ENCODE measurements at regions not wholly inside any gene's neighbourhood (a gene's known extent, or its start where the extent isn't known, plus 50 kb on each side); places are given as distances from the start of the nearest gene placed in this dataset.
"Not testable (repeated sequence)": the region's sequence is repeated elsewhere in the genome, so short reads cannot be mapped to it uniquely, and the experiment has no call there.

- in situ Hi-C loops (cut with HindIII; ENCODE audit: low sequenced_read_pairs): no loop called here
These were observed 907.0 kb downstream of the RAPGEF2 start for GRCh38 chr4:160009656-160010493.

- in situ Hi-C loops (cut with HindIII; ENCODE audit: low sequenced_read_pairs): no loop called here
These were observed 917.1 kb downstream of the RAPGEF2 start for GRCh38 chr4:160019936-160020335.

- in situ Hi-C loops (cut with HindIII; ENCODE audit: low sequenced_read_pairs): no loop called here
These were observed 917.9 kb downstream of the RAPGEF2 start for GRCh38 chr4:160020804-160021203.

DNA sequence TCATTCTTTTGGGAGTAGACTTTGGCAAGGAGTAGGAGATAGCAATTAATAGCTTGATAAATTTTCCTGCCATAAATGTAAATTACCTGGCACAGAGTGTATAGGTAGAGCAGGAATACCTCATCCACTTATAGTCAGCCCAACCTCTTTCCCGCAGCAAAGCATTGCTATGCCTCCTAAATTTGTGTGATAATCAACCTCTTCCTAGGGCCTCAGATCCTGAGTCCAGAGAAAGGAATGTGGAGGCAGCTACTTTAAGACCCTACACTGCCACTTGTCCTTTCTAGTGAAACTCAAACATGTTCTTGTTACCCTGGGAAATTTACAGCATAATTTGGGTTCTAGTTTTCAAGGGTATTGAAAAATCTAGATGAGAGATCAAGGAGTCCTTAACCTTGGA, 919.0 kb downstream of the RAPGEF2 start:
- in situ Hi-C loops (cut with HindIII; ENCODE audit: low sequenced_read_pairs): no loop called here

DNA sequence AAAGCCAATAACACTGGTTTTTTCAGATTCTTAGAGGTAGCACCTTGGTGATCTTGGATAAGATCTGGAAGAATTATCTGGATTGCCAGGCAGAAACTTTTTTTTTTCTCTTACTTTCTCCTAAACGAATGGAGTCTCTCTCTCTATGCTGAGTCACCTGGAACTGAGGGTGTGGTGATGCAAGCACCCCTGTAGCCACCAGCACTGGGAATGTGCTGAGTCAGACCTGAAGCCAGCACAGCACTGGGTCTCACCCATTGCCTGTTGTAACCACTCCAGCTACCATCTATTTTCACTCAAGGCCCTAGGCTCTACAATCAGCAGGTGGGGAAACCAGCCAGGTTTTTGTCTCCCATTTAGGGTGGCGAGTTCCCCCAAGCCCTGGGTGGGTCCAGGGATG, 923.8 kb downstream of the RAPGEF2 start:
- in situ Hi-C loops (cut with HindIII; ENCODE audit: low sequenced_read_pairs): no loop called here

- in situ Hi-C loops (cut with HindIII; ENCODE audit: low sequenced_read_pairs): no loop called here
These were observed 931.6 kb downstream of the RAPGEF2 start for GRCh38 chr4:160034501-160034900.

DNA sequence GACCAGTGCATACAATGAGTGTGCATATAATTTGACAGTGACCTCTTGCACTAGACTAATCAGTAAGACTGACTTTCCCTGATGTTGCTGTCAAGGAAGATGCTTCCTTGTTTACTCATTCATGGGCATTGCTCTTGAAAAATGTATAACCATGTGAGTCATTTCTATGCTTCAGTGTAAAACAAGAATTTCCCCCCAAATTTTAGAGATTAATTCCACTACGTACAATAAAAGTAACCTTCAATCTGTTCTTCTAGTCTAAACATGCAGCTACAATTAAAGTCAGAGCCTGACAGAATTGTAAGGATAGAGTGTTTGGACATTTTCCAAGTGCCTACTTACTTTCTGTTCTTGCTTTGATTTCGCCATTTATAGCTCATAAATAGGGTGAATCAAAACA, 935.7 kb downstream of the RAPGEF2 start:
- in situ Hi-C loops (cut with HindIII; ENCODE audit: low sequenced_read_pairs): no loop called here

- in situ Hi-C loops (cut with HindIII; ENCODE audit: low sequenced_read_pairs): no loop called here
These were observed 941.8 kb downstream of the RAPGEF2 start for GRCh38 chr4:160044693-160045092.

DNA sequence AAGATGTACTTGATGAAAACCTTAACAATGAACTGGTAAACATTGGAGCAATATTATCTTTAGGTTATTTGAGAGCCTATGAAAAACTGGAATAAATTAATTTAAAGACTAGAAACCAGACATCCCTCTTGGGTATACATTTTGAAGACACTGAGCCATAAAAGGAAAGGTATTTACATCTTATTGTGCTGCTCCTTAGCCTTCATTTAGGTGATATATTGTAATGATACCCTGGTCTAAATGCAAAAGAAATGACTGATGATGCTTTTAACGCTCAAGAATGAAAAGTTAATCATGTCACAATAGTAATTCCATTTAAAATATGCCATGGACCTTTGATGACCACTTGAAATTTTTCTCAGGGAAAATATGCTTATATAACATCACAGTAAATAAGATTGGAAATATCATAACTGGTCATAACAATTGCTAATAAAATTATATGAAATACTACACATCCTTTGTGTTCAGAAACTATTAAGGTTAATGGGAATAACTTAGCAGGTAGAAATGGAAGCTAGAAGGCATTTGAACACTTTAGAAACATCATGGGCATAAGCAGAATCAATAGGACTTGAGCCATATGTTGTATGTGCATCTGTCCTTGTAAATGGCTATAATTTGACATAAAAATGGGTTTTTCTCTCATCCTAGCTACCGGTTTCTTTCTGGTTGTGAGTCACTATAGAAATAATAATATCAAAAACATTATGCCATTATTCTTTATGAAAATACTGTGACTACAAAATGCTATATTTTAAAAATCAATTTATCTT, 979.7 kb downstream of the RAPGEF2 start:
- in situ Hi-C loops (cut with HindIII; ENCODE audit: low sequenced_read_pairs): no loop called here

- in situ Hi-C loops (cut with HindIII; ENCODE audit: low sequenced_read_pairs): no loop called here
These were observed 988.8 kb downstream of the RAPGEF2 start for GRCh38 chr4:160091631-160092030.

DNA sequence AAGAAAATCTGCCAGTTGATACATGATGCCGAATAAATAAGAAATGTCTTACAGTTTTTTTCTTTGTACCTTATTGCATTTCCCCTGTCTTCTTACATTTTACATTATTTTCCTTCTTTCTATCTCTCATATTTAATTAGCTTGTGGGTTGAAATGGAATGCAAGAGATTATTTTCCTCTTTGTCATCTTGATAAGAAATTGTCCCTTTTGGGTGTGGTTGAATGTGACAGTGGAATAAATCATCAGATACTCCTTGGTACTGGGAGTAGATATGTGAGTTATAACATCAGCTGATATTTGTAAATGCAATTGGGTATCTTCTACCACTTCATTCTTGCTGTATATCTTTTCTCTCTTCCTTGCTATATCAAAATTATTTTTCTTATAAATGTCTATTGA, 997.4 kb downstream of the RAPGEF2 start:
- in situ Hi-C loops (cut with HindIII; ENCODE audit: low sequenced_read_pairs): no loop called here

- in situ Hi-C loops (cut with HindIII; ENCODE audit: low sequenced_read_pairs): no loop called here
These were observed 1008.0 kb downstream of the RAPGEF2 start for GRCh38 chr4:160110891-160111290.

DNA sequence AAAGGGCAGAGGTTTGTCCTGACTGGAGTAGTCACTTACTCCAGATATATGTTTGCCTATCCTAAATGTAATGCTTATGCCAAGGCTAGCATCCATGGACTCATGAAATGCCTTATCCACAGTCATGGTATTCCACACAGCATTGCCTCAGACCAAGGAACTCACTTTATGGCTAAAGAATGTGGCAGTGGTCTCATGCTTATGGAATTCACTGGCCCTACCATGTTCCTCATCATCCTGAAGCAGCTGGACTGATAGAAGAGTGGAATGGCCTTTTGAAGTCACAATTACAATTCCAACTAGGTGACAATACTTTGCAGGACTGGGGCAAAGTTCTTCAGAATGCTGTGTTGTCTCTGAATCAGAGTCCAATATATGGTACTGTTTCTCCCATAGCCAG, 1014.8 kb downstream of the RAPGEF2 start:
- in situ Hi-C loops (cut with HindIII; ENCODE audit: low sequenced_read_pairs): no loop called here

DNA sequence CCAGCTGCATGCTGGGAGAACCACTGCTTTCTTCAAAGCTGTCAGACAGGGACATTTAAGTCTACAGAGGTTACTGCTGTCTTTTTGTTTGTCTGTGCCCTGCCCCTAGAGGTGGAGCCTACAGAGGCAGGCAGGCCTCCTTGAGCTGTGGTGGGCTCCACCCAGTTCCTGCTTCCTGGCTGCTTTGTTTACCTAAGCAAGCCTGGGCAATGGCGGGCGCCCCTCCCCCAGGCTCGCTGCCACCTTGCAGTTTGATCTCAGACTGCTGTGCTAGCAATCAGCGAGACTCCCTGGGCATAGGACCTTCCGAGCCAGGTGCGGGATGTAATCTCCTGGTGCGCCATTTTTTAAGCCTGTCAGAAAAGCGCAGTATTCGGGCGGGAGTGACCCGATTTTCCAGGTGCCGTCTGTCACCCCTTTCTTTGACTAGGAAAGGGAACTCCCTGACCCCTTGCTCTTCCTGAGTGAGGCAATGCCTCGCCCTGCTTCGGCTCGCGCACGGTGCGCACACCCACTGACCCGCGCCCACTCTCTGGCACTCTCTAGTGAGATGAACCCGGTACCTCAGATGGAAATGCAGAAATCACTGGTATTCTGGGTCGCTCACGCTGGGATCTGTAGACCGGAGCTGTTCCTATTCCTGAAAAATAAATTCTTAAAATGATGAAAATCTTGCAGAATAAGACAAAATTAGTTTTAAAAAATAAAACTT, 1022.9 kb downstream of the RAPGEF2 start:
- in situ Hi-C loops (cut with HindIII; ENCODE audit: low sequenced_read_pairs): not testable (repeated sequence)

DNA sequence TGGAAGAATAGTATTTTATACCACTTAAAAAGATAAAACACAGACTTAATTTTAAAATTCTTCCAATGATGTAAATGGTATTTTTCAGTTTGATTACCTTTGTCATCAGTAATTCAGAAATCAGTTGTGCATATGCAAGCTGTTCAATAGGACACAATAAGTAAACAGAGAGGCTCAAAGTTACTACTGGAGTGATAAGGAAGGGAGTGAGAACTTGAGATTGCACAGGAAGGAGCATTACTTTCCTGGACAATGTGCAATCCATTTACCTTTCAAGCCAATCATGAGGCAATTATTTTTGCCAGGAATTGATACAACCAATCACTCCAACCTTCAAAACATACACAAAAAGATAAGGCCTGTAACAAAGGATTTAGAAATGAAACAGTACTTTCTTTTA, 1024.3 kb downstream of the RAPGEF2 start:
- in situ Hi-C loops (cut with HindIII; ENCODE audit: low sequenced_read_pairs): no loop called here

DNA sequence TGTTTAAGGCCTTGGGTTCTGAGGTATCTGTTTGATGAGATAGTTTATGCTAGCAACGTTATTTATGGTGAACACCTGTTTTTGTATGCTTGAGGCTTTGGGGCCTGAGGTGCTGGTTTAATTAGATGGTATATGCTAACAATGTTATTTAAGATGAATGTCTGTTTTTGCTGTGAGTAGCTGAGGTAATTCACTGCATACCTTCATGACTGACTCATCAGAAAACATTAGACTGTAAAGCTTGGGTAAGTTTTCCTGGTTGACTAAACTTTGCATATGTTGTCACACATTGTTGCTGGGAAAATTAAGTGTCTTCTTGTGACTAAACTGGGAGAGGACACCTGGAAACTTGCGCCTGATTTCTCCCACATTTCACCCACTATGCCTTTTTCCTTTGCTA, 1026.6 kb downstream of the RAPGEF2 start:
- in situ Hi-C loops (cut with HindIII; ENCODE audit: low sequenced_read_pairs): no loop called here

- in situ Hi-C loops (cut with HindIII; ENCODE audit: low sequenced_read_pairs): no loop called here
These were observed 1033.1 kb downstream of the RAPGEF2 start for GRCh38 chr4:160136021-160136420.

DNA sequence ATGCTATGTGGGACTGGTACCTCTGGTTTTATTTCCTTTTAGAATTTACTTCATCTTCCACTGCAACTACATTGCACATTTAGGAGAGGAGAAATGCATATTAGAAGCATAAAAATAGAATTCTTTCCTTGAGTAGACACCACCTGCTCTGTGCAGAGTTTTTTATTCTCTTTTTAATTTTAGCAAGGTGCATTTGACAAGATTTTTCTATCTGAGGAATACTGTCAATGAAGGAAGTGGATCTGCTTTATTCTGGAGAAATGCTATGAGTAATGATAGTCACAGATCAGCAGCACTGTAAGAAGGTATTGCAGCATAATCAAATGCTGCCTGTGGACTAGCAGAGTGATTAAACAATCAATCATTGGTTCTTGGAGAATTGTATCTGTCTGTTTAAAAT, 1038.3 kb downstream of the RAPGEF2 start:
- in situ Hi-C loops (cut with HindIII; ENCODE audit: low sequenced_read_pairs): no loop called here

GRCh38 chr4:160142579-160142978, 1039.7 kb downstream of the RAPGEF2 start:
- in situ Hi-C loops (cut with HindIII; ENCODE audit: low sequenced_read_pairs): no loop called here

DNA sequence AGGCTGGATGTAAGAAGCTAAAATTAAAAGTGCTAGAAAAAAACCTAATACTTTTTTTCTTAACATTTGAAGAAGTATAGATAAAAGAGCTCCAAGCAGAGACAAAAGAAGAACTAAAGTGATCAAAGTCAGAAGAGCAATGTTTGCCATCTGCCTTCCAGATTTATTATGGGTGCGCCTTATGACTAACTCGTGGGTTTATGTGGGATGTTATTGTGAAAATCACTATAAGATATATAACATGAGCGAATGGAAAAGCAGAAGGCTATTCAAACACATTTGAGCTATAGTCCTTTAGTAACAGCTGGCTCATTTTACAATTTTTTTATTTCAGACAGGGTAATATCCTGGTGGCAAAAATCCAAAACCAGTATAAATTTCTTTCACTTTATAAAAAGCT, 1040.7 kb downstream of the RAPGEF2 start:
- in situ Hi-C loops (cut with HindIII; ENCODE audit: low sequenced_read_pairs): no loop called here

DNA sequence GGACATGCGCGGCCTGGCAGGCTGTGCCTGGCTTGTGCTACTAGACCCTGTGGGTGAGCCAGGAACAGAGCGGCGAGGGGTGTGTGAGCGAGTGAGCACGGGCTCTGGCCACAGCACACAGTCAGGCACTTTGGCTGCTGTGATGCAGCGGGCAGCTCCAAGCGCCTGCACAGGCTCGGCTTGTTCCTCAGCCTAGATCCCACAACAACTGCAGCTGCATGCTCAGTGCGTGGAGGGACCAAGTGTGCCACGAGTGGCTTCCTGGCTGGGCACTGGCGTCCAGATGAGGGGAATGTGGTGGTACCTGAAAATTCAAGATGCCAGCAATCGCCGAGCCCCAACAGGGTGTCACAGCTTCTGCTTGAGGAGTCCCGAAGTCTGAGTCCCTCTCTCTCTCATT, 1056.6 kb downstream of the RAPGEF2 start:
- in situ Hi-C loops (cut with HindIII; ENCODE audit: low sequenced_read_pairs): no loop called here

DNA sequence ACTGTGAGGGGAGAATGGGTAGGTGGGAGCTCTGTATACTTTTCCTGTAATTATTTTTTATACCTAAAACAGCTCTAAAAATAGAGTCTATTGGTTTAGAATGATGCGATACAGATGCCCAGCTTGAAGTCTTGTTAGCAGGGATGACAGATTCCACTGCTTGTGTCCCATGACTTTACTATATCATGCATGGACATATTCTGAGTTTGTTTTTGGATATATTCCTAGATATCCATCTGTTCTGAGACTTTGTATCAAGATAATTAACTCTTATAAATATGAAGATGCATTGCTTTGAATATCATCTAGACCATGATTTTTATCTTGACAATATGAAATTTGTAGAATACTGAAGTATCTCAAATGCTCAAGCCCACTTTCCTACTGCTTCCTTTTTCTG, 1058.1 kb downstream of the RAPGEF2 start:
- in situ Hi-C loops (cut with HindIII; ENCODE audit: low sequenced_read_pairs): no loop called here

Data from DLD1 (cell line).